OCI-LY7 (cell line): ENCODE measurements at regions not wholly inside any gene's neighbourhood (a gene's known extent, or its start where the extent isn't known, plus 50 kb on each side); places are given as distances from the start of the nearest gene placed in this dataset.

ENCODE experiments used
- BruUV-seq: library from RNA; stranded (reverse); fragments of 400-500 nt; replicated peaks from 2 replicates; lab custom pipeline; 2021; lab: Mats Ljungman, UMichigan
- CTCF ChIA-PET: fragments of 300-600 bp; sonication (Branson Sonifier 250); formaldehyde crosslinking; loops from one replicate; lab custom pipeline; 2022; ENCODE audit warnings: antibody characterized with exemption; ENCODE audit not compliant: unreplicated experiment; lab: Charles Lee
- POLR2A ChIA-PET: fragments of 300-600 bp; sonication (Branson Sonifier 250); formaldehyde crosslinking; loops from one replicate; lab custom pipeline; 2022; ENCODE audit warnings: antibody characterized with exemption; lab: Charles Lee
- DNase-seq: peaks from one replicate; pipeline ENCODE4 v3.0.0-alpha.2; 2015; ENCODE audit warnings: low spot score
- H2AFZ ChIP-seq: fragments of 200-600 bp; sonication (generic), shearing (Covaris generic); 2 replicates; pipeline ENCODE4 v1.6.1; 2014; ENCODE audit warnings: mild to moderate bottlenecking, antibody characterized with exemption, low read length, moderate library complexity
- H3K27ac ChIP-seq: fragments of 200-600 bp; sonication (generic); 2 replicates; pipeline ENCODE4 v1.5.1; 2014; ENCODE audit warnings: mixed run types, low read depth, mild to moderate bottlenecking, moderate library complexity, low read length, inconsistent platforms; ENCODE audit not compliant: poor library complexity, severe bottlenecking
- H3K36me3 ChIP-seq: fragments of 200-600 bp; sonication (generic); 2 replicates; pipeline ENCODE4 v1.6.1; 2014; ENCODE audit warnings: mild to moderate bottlenecking, antibody characterized with exemption, low read length, moderate library complexity, mixed read lengths; ENCODE audit not compliant: insufficient read depth
- H3K4me1 ChIP-seq: fragments of 200-600 bp; sonication (generic); 2 replicates; pipeline ENCODE4 v1.5.1; 2014; ENCODE audit warnings: mild to moderate bottlenecking, low read length; ENCODE audit not compliant: insufficient read depth, poor library complexity, severe bottlenecking
- H3K4me2 ChIP-seq: fragments of 200-600 bp; sonication (generic); 2 replicates; pipeline ENCODE4 v1.6.1; 2014; ENCODE audit warnings: mild to moderate bottlenecking, low read length
- H3K4me3 ChIP-seq: fragments of 200-600 bp; sonication (generic); 2 replicates; pipeline ENCODE4 v1.5.1; 2014; ENCODE audit warnings: mild to moderate bottlenecking, low read depth, low read length; ENCODE audit not compliant: poor library complexity, severe bottlenecking
- H3K79me2 ChIP-seq: fragments of 200-600 bp; sonication (generic); 2 replicates; pipeline ENCODE4 v1.6.1; 2016; ENCODE audit warnings: low read depth, mild to moderate bottlenecking, low read length, moderate library complexity, mixed read lengths; ENCODE audit not compliant: insufficient read depth
- H3K9me2 ChIP-seq: fragments of 200-600 bp; sonication (generic); 2 replicates; pipeline ENCODE4 v1.6.1; 2016; ENCODE audit warnings: mild to moderate bottlenecking, low read length, mixed read lengths; ENCODE audit not compliant: insufficient read depth
- H3K9me3 ChIP-seq: fragments of 200-600 bp; sonication (generic); 2 replicates; pipeline ENCODE4 v1.6.1; 2014; ENCODE audit warnings: mild to moderate bottlenecking, mixed run types, low read length, mixed read lengths
- H4K20me1 ChIP-seq: fragments of 200-600 bp; sonication (generic); 2 replicates; pipeline ENCODE4 v1.6.1; 2014; ENCODE audit warnings: mild to moderate bottlenecking, antibody characterized with exemption, low read length, moderate library complexity, mixed read lengths; ENCODE audit not compliant: insufficient read depth
- CTCF ChIP-seq: fragments of 200-600 bp; sonication (generic); conservative IDR thresholded peaks from 2 replicates; pipeline ENCODE4 v1.5.1; 2014; ENCODE audit warnings: mild to moderate bottlenecking, antibody characterized with exemption, low read length, moderate library complexity, mixed read lengths
- EZH2phosphoT487 ChIP-seq: fragments of 200-600 bp; sonication (generic); IDR thresholded peaks from 2 replicates; pipeline ENCODE4 v1.6.1; 2018; ENCODE audit warnings: low read depth, borderline replicate concordance, mild to moderate bottlenecking, mixed run types, antibody characterized with exemption, low read length, moderate library complexity, mixed read lengths
- intact Hi-C: fragments of 100-400 bp; cut with micrococcal nuclease; formaldehyde crosslinking; loops from one replicate; pipeline ENCODE4 v1.10.0; 2022; ENCODE audit not compliant: unreplicated experiment

DNA sequence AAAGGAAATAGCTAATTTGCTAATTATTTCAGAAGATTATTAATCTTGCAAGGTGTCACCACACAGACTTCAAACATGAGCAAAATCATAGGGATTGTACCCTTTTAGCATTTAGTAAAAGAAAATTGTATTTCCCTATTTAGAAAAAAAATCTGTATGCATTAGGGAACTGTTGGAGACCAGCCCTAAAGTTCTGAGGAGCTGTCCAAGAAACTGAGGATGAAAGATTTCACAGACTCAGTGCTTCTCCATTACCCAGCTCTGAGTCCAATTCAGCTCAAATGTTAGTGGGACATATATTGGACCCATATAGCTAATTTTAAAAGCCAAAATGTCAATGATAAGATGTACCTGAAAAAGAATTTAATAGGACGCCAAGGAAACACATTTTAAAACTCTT lies 271.7 kb downstream of the SNX10 start:
- no peaks in the 10 kb centered on the region for H3K9me2 ChIP-seq
- H3K9me3 ChIP-seq = no peaks in the 10 kb centered on the region
- H2AFZ ChIP-seq = no peak overlapping the region
- no peaks in the 10 kb centered on the region for H3K36me3 ChIP-seq
- intact Hi-C loops = no loop called here
- H4K20me1 ChIP-seq = no peaks in the 10 kb centered on the region
- no peak overlapping the region for H3K4me2 ChIP-seq
- no TSS peak for BruUV-seq
- POLR2A ChIA-PET = no interaction called here
- CTCF ChIA-PET = no interaction called here
- no peak for DNase-seq
- H3K4me3 ChIP-seq = no peak overlapping the region
- H3K27ac ChIP-seq = no peak overlapping the region
- H3K79me2 ChIP-seq = no peaks in the 10 kb centered on the region
- H3K4me1 ChIP-seq = no peaks in the 10 kb centered on the region
- no peak for TF ChIP-seq EZH2phosphoT487
- TF ChIP-seq CTCF = no peak

DNA sequence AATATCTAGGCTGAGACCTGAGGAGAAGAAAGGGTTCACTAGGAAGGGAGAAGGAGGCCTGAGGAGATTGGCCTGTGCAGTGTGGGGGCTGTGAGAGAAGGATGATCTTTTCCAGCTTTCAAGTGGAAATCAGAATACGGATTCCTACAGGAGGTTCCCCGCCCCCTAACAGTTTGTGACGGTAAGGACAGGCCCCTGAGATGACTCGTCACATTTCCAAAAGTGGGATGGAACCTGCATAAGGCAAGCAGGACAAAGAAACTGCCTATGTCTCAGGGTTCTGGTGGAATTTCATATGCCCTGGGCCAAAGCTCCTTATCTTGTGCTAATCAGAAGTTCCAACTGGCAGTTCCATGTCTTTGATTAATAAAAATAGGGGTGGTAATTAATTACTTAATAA lies 275.6 kb downstream of the SNX10 start:
- TF ChIP-seq EZH2phosphoT487 (no peak), CTCF (no peak)
- intact Hi-C loops = no loop called here
- H3K4me1 ChIP-seq = no peaks in the 10 kb centered on the region
- no peak overlapping the region for H3K4me3 ChIP-seq
- no peaks in the 10 kb centered on the region for H3K9me3 ChIP-seq
- H3K4me2 ChIP-seq = no peak overlapping the region
- no peak for DNase-seq
- H2AFZ ChIP-seq = no peak overlapping the region
- H3K27ac ChIP-seq = no peak overlapping the region
- no peaks in the 10 kb centered on the region for H3K36me3 ChIP-seq
- no peaks in the 10 kb centered on the region for H4K20me1 ChIP-seq
- ChIA-PET POLR2A (no interaction called here), CTCF (no interaction called here)
- H3K79me2 ChIP-seq = no peaks in the 10 kb centered on the region
- H3K9me2 ChIP-seq = no peaks in the 10 kb centered on the region
- no TSS peak for BruUV-seq

DNA sequence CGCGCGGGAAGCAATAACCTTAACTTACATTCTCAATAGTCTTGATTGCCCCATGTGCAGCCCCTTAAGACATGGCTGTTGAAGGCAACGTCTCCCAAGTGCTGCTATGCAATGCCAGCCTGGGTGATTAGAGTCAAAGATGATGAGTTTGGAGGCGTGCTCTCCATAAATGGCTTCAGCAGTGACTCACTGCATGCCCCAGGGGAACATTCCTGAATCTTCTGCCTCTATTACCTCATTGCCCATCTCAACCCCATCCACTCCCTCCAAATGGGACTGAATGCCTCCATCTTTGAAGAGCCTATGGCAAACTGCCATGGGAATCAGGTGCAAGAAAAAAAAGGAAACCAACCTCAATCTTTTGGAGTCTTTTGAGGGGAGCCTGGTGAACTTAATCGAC lies 282.8 kb downstream of the SNX10 start:
- Histone ChIP-seq H3K27ac (no peak overlapping the region), H3K9me2 (no peaks in the 10 kb centered on the region), H3K4me1 (no peaks in the 10 kb centered on the region), H4K20me1 (no peaks in the 10 kb centered on the region), H3K4me2 (no peak overlapping the region), H2AFZ (no peak overlapping the region), H3K36me3 (no peaks in the 10 kb centered on the region), H3K4me3 (no peak overlapping the region), H3K9me3 (no peaks in the 10 kb centered on the region), H3K79me2 (no peaks in the 10 kb centered on the region)
- no TSS peak for BruUV-seq
- CTCF ChIA-PET = no interaction called here
- no peak for DNase-seq
- TF ChIP-seq EZH2phosphoT487 = no peak
- no peak for TF ChIP-seq CTCF
- intact Hi-C loops = no loop called here
- POLR2A ChIA-PET = no interaction called here
